Keratinocyte (primary cell): ENCODE measurements at regions not wholly inside any gene's neighbourhood (a gene's known extent, or its start where the extent isn't known, plus 50 kb on each side); places are given as distances from the start of the nearest gene placed in this dataset.

ENCODE experiments used
- DNase-seq: peaks from one replicate; pipeline ENCODE4 v3.0.0-alpha.2; 2011; ENCODE audit warnings: low read depth, missing footprints, low spot score
- FAIRE-seq: peaks from 2 replicates; lab custom pipeline; 2011; peaks lifted over from hg19 to GRCh38; lab: Jason Lieb, UNC
- H2AFZ ChIP-seq: 2 replicates; pipeline ENCODE4 v1.6.0; 2012; ENCODE audit warnings: low read length, control low read depth, inconsistent platforms; ENCODE audit not compliant: control insufficient read depth
- H3K27ac ChIP-seq: 2 replicates; pipeline ENCODE4 v1.5.1; 2011; ENCODE audit warnings: low read length; ENCODE audit not compliant: control insufficient read depth, insufficient read depth
- H3K27me3 ChIP-seq: 3 replicates; pipeline ENCODE4 v1.6.0; 2011; ENCODE audit warnings: low read length; ENCODE audit not compliant: control insufficient read depth, insufficient read depth; ENCODE audit errors: extremely low read depth
- H3K36me3 ChIP-seq, 2 experiments: 2 replicates in 1 of 2; 3 replicates in 1 of 2; pipeline ENCODE4 v1.5.1; 2011; ENCODE audit warnings: low read length in 2 of 2, mild to moderate bottlenecking in 1 of 2; ENCODE audit not compliant: control insufficient read depth in 2 of 2, insufficient read depth in 2 of 2; ENCODE audit errors: extremely low read depth in 1 of 2
- H3K4me1 ChIP-seq: 3 replicates; pipeline ENCODE4 v1.5.1; 2011; ENCODE audit warnings: low read length; ENCODE audit not compliant: control insufficient read depth, insufficient read depth; ENCODE audit errors: extremely low read depth
- H3K4me2 ChIP-seq: 3 replicates; pipeline ENCODE4 v1.6.0; 2011; ENCODE audit warnings: low read depth, low read length; ENCODE audit not compliant: control insufficient read depth, insufficient read depth; ENCODE audit errors: extremely low read depth
- H3K4me3 ChIP-seq, 3 experiments: fragments of 200-600 bp in 1 of 3; sonication (generic) in 1 of 3; 2 replicates in 2 of 3; 3 replicates in 1 of 3; pipeline ENCODE4 v1.5.1; 2011 to 2016; ENCODE audit warnings: low read length in 3 of 3, mild to moderate bottlenecking in 3 of 3, control low read depth in 2 of 3, inconsistent platforms in 1 of 3, low read depth in 1 of 3, mixed read lengths in 1 of 3, mixed run types in 1 of 3, moderate library complexity in 1 of 3; ENCODE audit not compliant: control insufficient read depth in 2 of 3, insufficient read depth in 2 of 3; ENCODE audit errors: extremely low read depth in 1 of 3
- H3K79me2 ChIP-seq: 2 replicates; pipeline ENCODE4 v1.6.0; 2012; ENCODE audit warnings: low read length; ENCODE audit not compliant: control insufficient read depth, insufficient read depth
- H3K9ac ChIP-seq: 3 replicates; pipeline ENCODE4 v1.6.0; 2011; ENCODE audit warnings: low read length; ENCODE audit not compliant: control insufficient read depth, insufficient read depth; ENCODE audit errors: extremely low read depth
- H3K9me1 ChIP-seq: 3 replicates; pipeline ENCODE4 v1.6.0; 2011; ENCODE audit warnings: low read length; ENCODE audit not compliant: control insufficient read depth, insufficient read depth; ENCODE audit errors: extremely low read depth
- H3K9me3 ChIP-seq: 2 replicates; pipeline ENCODE4 v1.5.1; 2012; ENCODE audit warnings: low read depth, low read length; ENCODE audit not compliant: control insufficient read depth
- H4K20me1 ChIP-seq: 3 replicates; pipeline ENCODE4 v1.6.0; 2011; ENCODE audit warnings: low read length; ENCODE audit not compliant: control insufficient read depth, insufficient read depth; ENCODE audit errors: extremely low read depth
- CTCF ChIP-seq, 3 experiments: IDR thresholded peaks in 1 of 3; conservative IDR thresholded peaks in 1 of 3; optimal IDR thresholded peaks in 1 of 3; 2 replicates in 2 of 3; 3 replicates in 1 of 3; pipeline versions ENCODE3 to v1.5.1; 2011; ENCODE audit warnings: low read length in 3 of 3, mild to moderate bottlenecking in 3 of 3, moderate library complexity in 2 of 3, control low read depth in 1 of 3, inconsistent platforms in 1 of 3; ENCODE audit not compliant: insufficient read depth in 2 of 3; ENCODE audit errors: extremely low read depth in 1 of 3
- EZH2 ChIP-seq: IDR thresholded peaks from one replicate; pipeline ENCODE4 v1.6.1; 2012; ENCODE audit warnings: inconsistent platforms, mild to moderate bottlenecking, low read length, moderate library complexity
- dilution Hi-C: fragments of 300-500 bp; cut with MboI; formaldehyde crosslinking; loops from one replicate; pipeline ENCODE4 v1.7.0; 2020; ENCODE audit warnings: low sequenced_read_pairs; ENCODE audit not compliant: extremely low pct_ligation_motif_present

DNA sequence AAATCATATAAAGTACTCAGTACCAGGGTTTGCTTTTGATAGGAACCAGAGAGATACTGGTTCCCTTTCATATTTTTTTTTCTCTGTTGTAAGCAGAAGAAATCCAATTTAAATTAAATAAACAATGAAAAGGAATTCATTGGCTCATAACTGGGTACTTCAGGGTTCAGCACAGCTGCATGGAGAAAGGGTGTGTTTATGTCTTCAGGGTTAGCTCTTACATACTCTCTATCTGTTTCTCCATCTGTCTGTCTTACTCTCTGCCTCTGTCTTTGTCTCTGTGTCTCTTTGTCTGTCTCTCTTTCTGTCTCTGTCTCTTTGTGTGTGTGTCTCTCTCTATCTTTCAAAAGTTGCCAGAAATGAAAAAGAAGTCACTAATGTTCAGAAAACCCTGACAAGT is 345.9 kb downstream of the MSX2 start:
- H3K9me3 ChIP-seq, result no peaks in the 10 kb centered on the region
- no peaks in the 10 kb centered on the region for H3K9me1 ChIP-seq
- H3K4me1 ChIP-seq, result no peaks in the 10 kb centered on the region
- DNase-seq (no peak), FAIRE-seq (no peak)
- no peak overlapping the region for H2AFZ ChIP-seq
- no peaks in the 10 kb centered on the region for H4K20me1 ChIP-seq
- H3K4me2 ChIP-seq, result no peak overlapping the region
- no peaks in the 10 kb centered on the region for H3K27me3 ChIP-seq
- no peaks in the 10 kb centered on the region for H3K79me2 ChIP-seq
- H3K9ac ChIP-seq, result no peak overlapping the region
- no peak overlapping the region for H3K27ac ChIP-seq
- dilution Hi-C loops, result no loop called here
- H3K36me3 ChIP-seq, result no peaks in the 10 kb centered on the region
- H3K4me3 ChIP-seq, result no peak overlapping the region
- TF ChIP-seq CTCF (optimal IDR thresholded peaks at IDR 0.05 in 1 of 3, IDR thresholded peaks at IDR 0.05 in 1 of 3, conservative IDR thresholded peaks at IDR 0.05 in 1 of 3; ENCODE audit: extremely low read depth in 1 of 3, insufficient read depth in 2 of 3, low read length in 3 of 3) (no peak), EZH2 (no peak)

GRCh38 chr5:175060257-175060656 is 335.9 kb downstream of the MSX2 start:
- Histone ChIP-seq H3K9me3 (no peaks in the 10 kb centered on the region), H3K9me1 (no peaks in the 10 kb centered on the region), H3K4me3 (no peak overlapping the region), H3K36me3 (no peaks in the 10 kb centered on the region), H4K20me1 (no peaks in the 10 kb centered on the region), H3K79me2 (no peaks in the 10 kb centered on the region), H3K27me3 (no peaks in the 10 kb centered on the region), H3K4me1 (no peaks in the 10 kb centered on the region), H3K9ac (no peak overlapping the region), H3K4me2 (no peak overlapping the region), H2AFZ (no peak overlapping the region), H3K27ac (no peak overlapping the region)
- no peak for FAIRE-seq
- no peak for TF ChIP-seq EZH2
- no peak for TF ChIP-seq CTCF (optimal IDR thresholded peaks at IDR 0.05 in 1 of 3, IDR thresholded peaks at IDR 0.05 in 1 of 3, conservative IDR thresholded peaks at IDR 0.05 in 1 of 3; ENCODE audit: extremely low read depth in 1 of 3, insufficient read depth in 2 of 3, low read length in 3 of 3)
- DNase-seq, result no peak
- dilution Hi-C loops, result no loop called here
